Astrocyte (in vitro differentiated cells and primary cell): ENCODE measurements at regions not wholly inside any gene's neighbourhood (a gene's known extent, or its start where the extent isn't known, plus 50 kb on each side); places are given as distances from the start of the nearest gene placed in this dataset.

Source experiments
- DNase-seq: peaks from one replicate; pipeline ENCODE4 v3.0.0-alpha.2; 2010; ENCODE audit warnings: low read depth
- FAIRE-seq: peaks from 2 replicates; lab custom pipeline; 2011; peaks lifted over from hg19 to GRCh38; lab: Jason Lieb, UNC
- H2AFZ ChIP-seq: 2 replicates; pipeline ENCODE4 v1.6.0; 2012; ENCODE audit warnings: low read depth, low read length, inconsistent platforms
- H3K27ac ChIP-seq: 2 replicates; pipeline ENCODE4 v1.5.1; 2011; ENCODE audit warnings: low read depth, low read length, inconsistent platforms
- H3K27me3 ChIP-seq: 2 replicates; pipeline ENCODE4 v1.6.0; 2011; ENCODE audit warnings: low read length, inconsistent platforms; ENCODE audit not compliant: insufficient read depth
- H3K36me3 ChIP-seq: 2 replicates; pipeline ENCODE4 v1.5.1; 2011; ENCODE audit warnings: low read length, inconsistent platforms; ENCODE audit not compliant: insufficient read depth
- H3K4me1 ChIP-seq: 2 replicates; pipeline ENCODE4 v1.5.1; 2011; ENCODE audit warnings: low read length, inconsistent platforms; ENCODE audit not compliant: insufficient read depth
- H3K4me2 ChIP-seq: 2 replicates; pipeline ENCODE4 v1.6.0; 2012; ENCODE audit warnings: low read length, inconsistent platforms
- H3K4me3 ChIP-seq: 2 replicates; pipeline ENCODE4 v1.5.1; 2011; ENCODE audit warnings: low read depth, mild to moderate bottlenecking, low read length, inconsistent platforms; ENCODE audit not compliant: insufficient read depth
- H3K79me2 ChIP-seq: 2 replicates; pipeline ENCODE4 v1.6.0; 2012; ENCODE audit warnings: mild to moderate bottlenecking, low read length, inconsistent platforms; ENCODE audit not compliant: insufficient read depth
- H3K9ac ChIP-seq: 2 replicates; pipeline ENCODE4 v1.6.0; 2012; ENCODE audit warnings: mild to moderate bottlenecking, low read length, inconsistent platforms
- H3K9me3 ChIP-seq: 2 replicates; pipeline ENCODE4 v1.5.1; 2012; ENCODE audit warnings: low read depth, mild to moderate bottlenecking, low read length, inconsistent platforms; ENCODE audit not compliant: insufficient read depth
- H4K20me1 ChIP-seq: 2 replicates; pipeline ENCODE4 v1.6.0; 2012; ENCODE audit warnings: low read length, inconsistent platforms; ENCODE audit not compliant: insufficient read depth
- H3K27ac Mint-ChIP-seq: one replicate; pipeline ENCODE4 v1.8.0; 2021; ENCODE audit warnings: mild to moderate bottlenecking, mixed read lengths; ENCODE audit not compliant: unreplicated experiment
- H3K27me3 Mint-ChIP-seq: one replicate; pipeline ENCODE4 v1.8.0; 2021; ENCODE audit warnings: low read depth, mixed read lengths; ENCODE audit not compliant: unreplicated experiment
- H3K36me3 Mint-ChIP-seq: one replicate; pipeline ENCODE4 v1.8.0; 2021; ENCODE audit warnings: low read depth, mixed read lengths; ENCODE audit not compliant: unreplicated experiment
- H3K4me1 Mint-ChIP-seq: one replicate; pipeline ENCODE4 v1.8.0; 2021; ENCODE audit warnings: low read depth, mixed read lengths; ENCODE audit not compliant: unreplicated experiment
- H3K4me3 Mint-ChIP-seq: one replicate; pipeline ENCODE4 v1.8.0; 2021; ENCODE audit warnings: mild to moderate bottlenecking, moderate library complexity, mixed read lengths; ENCODE audit not compliant: unreplicated experiment
- H3K9me3 Mint-ChIP-seq: one replicate; pipeline ENCODE4 v1.8.0; 2021; ENCODE audit warnings: mild to moderate bottlenecking, mixed read lengths; ENCODE audit not compliant: unreplicated experiment
- EZH2 ChIP-seq: IDR thresholded peaks from 2 replicates; pipeline ENCODE4 v1.6.1; 2012; ENCODE audit warnings: mild to moderate bottlenecking, low read length, inconsistent platforms; ENCODE audit not compliant: insufficient read depth
- TF ChIP-seq, protein P1 (sequence below): IDR thresholded peaks from 2 replicates; pipeline ENCODE4 v1.5.1; 2011; ENCODE audit warnings: low read depth, mild to moderate bottlenecking, inconsistent platforms, low read length, moderate library complexity; ENCODE audit not compliant: insufficient read depth

DNA sequence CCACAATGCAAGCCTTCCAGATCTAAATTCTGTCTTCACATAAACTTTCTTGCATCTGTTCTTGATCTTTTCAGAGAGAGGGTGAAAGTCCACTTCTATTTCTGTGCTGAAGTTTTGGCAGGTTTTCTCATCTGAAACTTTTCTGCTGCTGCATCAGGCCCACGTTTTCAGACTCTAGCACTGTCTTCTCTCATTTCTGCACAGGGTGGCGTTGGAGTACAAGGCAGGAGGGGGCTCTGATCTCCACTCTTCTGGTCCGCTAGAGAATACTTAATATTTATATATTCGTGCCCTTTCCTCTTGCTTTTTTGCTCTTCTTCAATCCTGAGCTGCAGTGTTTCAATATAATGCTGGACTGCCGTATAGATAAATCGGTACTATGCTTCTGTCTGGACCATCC, 204.0 kb upstream of the PRDM9 start:
- TF ChIP-seq, protein P1, sequence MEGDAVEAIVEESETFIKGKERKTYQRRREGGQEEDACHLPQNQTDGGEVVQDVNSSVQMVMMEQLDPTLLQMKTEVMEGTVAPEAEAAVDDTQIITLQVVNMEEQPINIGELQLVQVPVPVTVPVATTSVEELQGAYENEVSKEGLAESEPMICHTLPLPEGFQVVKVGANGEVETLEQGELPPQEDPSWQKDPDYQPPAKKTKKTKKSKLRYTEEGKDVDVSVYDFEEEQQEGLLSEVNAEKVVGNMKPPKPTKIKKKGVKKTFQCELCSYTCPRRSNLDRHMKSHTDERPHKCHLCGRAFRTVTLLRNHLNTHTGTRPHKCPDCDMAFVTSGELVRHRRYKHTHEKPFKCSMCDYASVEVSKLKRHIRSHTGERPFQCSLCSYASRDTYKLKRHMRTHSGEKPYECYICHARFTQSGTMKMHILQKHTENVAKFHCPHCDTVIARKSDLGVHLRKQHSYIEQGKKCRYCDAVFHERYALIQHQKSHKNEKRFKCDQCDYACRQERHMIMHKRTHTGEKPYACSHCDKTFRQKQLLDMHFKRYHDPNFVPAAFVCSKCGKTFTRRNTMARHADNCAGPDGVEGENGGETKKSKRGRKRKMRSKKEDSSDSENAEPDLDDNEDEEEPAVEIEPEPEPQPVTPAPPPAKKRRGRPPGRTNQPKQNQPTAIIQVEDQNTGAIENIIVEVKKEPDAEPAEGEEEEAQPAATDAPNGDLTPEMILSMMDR, result no peak
- no peak for TF ChIP-seq EZH2
- Mint-ChIP-seq H3K27me3 (no peaks in the 10 kb centered on the region), H3K27ac (no peak overlapping the region)

DNA sequence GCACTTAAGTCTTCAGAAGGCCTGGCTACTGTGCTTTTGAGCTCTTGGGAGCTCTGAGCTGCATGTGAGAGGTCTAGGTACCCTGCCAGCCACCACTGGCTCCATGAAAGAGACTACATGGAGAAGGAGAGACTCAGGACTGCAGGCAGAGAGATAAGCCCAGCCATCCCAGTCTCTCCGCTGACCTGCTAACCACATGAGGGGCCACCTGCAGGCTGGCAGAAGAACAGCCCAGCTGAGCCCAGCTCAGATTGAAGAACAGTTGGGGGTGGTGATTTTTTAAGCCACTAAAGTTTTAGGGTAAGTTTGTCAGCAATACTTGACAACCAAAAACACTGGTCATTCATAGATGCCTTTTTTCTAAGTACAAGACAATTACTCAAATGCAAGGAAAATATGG, 205.0 kb upstream of the PRDM9 start:
- H3K4me3 ChIP-seq, result no peak overlapping the region
- Mint-ChIP-seq H3K9me3 (no peaks in the 10 kb centered on the region), H3K4me3 (no peak overlapping the region), H3K27ac (no peak overlapping the region), H3K36me3 (no peaks in the 10 kb centered on the region), H3K4me1 (no peaks in the 10 kb centered on the region), H3K27me3 (no peaks in the 10 kb centered on the region)
- H4K20me1 ChIP-seq, result no peaks in the 10 kb centered on the region
- FAIRE-seq, result no peak
- H3K27ac ChIP-seq, result no peak overlapping the region
- H3K27me3 ChIP-seq, result no peaks in the 10 kb centered on the region
- H3K79me2 ChIP-seq, result no peaks in the 10 kb centered on the region
- no peaks in the 10 kb centered on the region for H3K9me3 ChIP-seq
- H2AFZ ChIP-seq, result no peak overlapping the region
- H3K4me2 ChIP-seq, result no peak overlapping the region
- H3K4me1 ChIP-seq, result no peaks in the 10 kb centered on the region
- TF ChIP-seq, protein P1, result no peak
- TF ChIP-seq EZH2, result no peak
- H3K9ac ChIP-seq, result no peak overlapping the region
- H3K36me3 ChIP-seq, result no peaks in the 10 kb centered on the region
- DNase-seq, result no peak

More for the DNA sequence above, 204.0 kb upstream of the PRDM9 start:
- H4K20me1 ChIP-seq, result no peaks in the 10 kb centered on the region
- no peak for FAIRE-seq
- H3K9ac ChIP-seq, result no peak overlapping the region
- no peak overlapping the region for H3K27ac ChIP-seq
- H3K4me2 ChIP-seq, result no peak overlapping the region
- no peaks in the 10 kb centered on the region for H3K4me1 ChIP-seq
- Mint-ChIP-seq H3K9me3 (no peaks in the 10 kb centered on the region), H3K4me3 (no peak overlapping the region), H3K36me3 (no peaks in the 10 kb centered on the region), H3K4me1 (no peaks in the 10 kb centered on the region)
- H3K27me3 ChIP-seq, result no peaks in the 10 kb centered on the region
- DNase-seq, result no peak
- H3K4me3 ChIP-seq, result no peak overlapping the region
- no peaks in the 10 kb centered on the region for H3K36me3 ChIP-seq
- no peaks in the 10 kb centered on the region for H3K9me3 ChIP-seq
- H3K79me2 ChIP-seq, result no peaks in the 10 kb centered on the region
- no peak overlapping the region for H2AFZ ChIP-seq

DNA sequence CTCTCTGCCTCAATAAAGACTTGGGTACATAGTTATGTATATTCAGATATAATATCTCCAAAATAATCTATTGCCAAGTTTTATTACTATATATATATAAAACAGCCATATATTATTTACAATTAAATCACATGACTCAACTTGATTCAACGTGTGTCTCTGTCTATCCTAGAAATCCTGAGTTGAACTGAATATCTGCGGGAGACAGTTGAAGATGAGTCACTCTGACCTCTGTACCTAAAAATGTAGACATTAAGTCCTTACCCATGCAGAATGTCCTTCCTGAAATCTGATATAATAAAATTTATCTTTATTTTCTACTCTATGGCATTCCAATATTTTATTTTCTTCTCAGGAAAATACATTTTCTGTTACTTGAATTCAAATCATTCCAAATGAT, 218.2 kb upstream of the PRDM9 start:
- DNase-seq (no peak), FAIRE-seq (no peak)
- H3K4me1 Mint-ChIP-seq, result no peaks in the 10 kb centered on the region
- H3K9me3 ChIP-seq, result no peaks in the 10 kb centered on the region
- H3K4me1 ChIP-seq, result no peaks in the 10 kb centered on the region
- H2AFZ ChIP-seq, result no peak overlapping the region
- H3K27ac Mint-ChIP-seq, result no peak overlapping the region
- peaks cover 3% of the 10 kb centered on the region for H3K9me3 Mint-ChIP-seq
- H3K9ac ChIP-seq, result no peak overlapping the region
- no peaks in the 10 kb centered on the region for H3K36me3 ChIP-seq
- TF ChIP-seq, protein P1, result no peak
- no peak for TF ChIP-seq EZH2
- H3K27ac ChIP-seq, result no peak overlapping the region
- no peak overlapping the region for H3K4me3 Mint-ChIP-seq
- no peak overlapping the region for H3K4me3 ChIP-seq
- no peaks in the 10 kb centered on the region for H4K20me1 ChIP-seq
- no peaks in the 10 kb centered on the region for H3K27me3 ChIP-seq
- no peaks in the 10 kb centered on the region for H3K79me2 ChIP-seq
- H3K36me3 Mint-ChIP-seq, result no peaks in the 10 kb centered on the region
- H3K27me3 Mint-ChIP-seq, result no peaks in the 10 kb centered on the region
- no peak overlapping the region for H3K4me2 ChIP-seq
